GM12873 (cell line): ENCODE measurements at regions not wholly inside any gene's neighbourhood (a gene's known extent, or its start where the extent isn't known, plus 50 kb on each side); places are given as distances from the start of the nearest gene placed in this dataset.

Experiments used
- TF ChIP-seq, protein P1 (sequence below): IDR thresholded peaks from 2 replicates; pipeline ENCODE4 v1.5.1; 2012; ENCODE audit warnings: low read depth, mild to moderate bottlenecking, moderate library complexity, low read length, control low read depth; ENCODE audit not compliant: insufficient read depth; ENCODE audit errors: missing control alignments

DNA sequence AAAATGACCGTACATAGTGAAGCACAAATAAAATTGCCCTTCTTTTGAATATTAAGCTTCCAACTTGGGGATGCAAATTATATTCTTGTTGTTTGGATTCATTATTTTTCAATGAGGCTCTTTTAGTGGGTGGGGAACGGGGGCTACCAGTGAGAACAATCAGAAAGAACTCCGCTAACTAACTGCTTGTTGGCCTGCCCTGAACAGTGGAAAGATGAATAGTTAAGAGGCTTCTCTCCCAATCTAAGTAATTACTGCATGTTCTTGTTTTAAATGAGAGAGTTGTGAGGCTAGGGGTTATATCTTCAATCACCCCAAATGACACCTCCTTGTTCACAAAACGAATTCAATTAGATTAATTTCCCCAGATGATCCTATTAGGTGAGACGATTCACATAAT is 322.0 kb downstream of the FAT3 start:
- TF ChIP-seq, protein P1, sequence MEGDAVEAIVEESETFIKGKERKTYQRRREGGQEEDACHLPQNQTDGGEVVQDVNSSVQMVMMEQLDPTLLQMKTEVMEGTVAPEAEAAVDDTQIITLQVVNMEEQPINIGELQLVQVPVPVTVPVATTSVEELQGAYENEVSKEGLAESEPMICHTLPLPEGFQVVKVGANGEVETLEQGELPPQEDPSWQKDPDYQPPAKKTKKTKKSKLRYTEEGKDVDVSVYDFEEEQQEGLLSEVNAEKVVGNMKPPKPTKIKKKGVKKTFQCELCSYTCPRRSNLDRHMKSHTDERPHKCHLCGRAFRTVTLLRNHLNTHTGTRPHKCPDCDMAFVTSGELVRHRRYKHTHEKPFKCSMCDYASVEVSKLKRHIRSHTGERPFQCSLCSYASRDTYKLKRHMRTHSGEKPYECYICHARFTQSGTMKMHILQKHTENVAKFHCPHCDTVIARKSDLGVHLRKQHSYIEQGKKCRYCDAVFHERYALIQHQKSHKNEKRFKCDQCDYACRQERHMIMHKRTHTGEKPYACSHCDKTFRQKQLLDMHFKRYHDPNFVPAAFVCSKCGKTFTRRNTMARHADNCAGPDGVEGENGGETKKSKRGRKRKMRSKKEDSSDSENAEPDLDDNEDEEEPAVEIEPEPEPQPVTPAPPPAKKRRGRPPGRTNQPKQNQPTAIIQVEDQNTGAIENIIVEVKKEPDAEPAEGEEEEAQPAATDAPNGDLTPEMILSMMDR = no peak

DNA sequence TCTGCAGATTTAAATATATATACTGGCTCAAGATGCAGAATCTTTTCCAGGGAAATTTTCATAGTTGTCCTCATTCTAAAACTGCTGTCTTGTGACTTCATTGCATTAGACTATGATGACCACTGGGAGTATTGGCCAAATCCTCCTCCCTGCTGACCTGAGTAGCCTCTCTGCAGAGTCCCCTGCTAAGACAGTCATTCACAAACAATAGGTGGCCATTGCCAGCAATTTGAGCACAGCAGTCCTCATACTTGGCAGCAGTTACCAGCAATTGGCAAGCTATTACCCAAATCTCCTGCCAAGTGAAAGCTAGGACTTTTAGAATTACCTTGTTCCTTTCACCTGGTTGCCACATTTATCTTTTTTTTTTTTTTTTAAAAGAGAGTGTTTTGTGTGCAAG is 325.8 kb downstream of the FAT3 start:
- TF ChIP-seq, protein P1 = no peak

DNA sequence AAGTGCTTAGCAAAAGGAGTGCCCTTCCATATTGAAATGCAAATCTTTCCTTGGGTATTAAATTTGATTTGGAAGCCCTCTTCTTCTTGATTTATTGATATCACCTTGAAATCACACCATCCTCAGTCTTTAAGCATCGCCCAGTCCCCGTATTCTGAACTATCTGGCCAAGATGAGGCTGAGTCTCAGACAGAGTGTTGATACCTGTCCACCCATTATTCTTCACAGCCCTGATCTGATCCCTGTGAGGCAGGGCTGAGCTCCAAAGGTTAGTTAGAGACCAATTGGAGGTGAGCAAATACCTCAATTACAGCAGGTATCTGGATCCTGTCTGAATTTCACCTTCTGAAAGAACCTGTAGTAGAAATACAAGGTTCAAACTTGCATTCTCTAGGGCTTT is 326.3 kb downstream of the FAT3 start:
- TF ChIP-seq, protein P1 = no peak

DNA sequence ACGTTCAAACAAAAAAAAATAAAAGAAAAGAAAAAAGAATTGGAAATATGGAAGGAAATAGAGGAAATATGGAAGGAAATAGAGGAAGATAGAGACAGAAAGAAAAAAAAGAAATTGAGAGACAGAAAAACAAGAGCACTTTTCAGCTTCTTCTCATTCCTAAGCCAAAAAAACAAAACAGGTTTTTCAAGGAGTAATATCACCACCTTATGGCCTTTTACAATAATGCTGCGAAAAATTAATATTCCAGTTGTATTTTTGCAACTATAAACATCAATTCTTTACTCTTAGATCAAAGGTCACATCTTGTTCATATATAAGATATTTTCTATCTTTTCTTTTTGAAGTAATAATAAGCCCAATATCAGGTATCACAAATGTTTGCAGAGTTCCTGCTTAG is 328.3 kb downstream of the FAT3 start:
- TF ChIP-seq, protein P1 = no peak

DNA sequence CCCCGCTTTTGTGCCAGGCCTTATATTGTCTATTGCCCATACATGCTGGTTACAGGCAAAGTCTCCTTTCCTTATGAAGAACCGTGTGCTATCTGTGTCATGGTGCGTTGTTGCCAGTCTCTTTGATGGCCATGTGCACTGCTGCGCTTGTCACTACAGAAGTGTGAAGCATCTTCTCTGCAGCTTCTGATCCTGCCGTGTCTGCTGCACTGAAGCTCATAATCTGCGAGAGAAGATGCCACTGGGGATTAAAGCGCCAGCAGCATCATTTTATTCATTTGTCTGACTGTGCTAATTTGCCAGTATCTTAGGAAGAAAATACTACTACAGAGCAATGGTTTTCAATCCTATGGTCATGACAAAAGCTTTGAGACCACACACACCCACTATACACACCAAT is 330.1 kb downstream of the FAT3 start:
- TF ChIP-seq, protein P1 = no peak

DNA sequence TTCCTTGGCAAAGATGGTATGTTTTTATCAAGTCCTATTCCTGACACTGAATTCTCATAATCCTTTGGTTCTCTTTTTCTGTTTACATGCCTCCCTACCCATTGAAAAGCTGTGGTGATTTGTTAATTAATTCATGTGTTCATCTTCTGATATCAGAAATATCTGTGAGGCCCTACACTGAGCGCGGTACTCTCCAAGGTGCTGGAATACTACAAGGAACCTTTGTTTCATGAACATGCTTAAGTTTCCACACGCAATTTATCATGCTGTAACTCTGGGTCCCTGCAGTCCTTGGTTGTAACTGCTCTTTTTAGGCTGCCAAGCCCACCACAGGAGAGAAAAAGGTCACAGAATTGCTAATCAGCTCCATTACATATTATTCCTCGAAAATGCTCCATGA is 331.8 kb downstream of the FAT3 start:
- TF ChIP-seq, protein P1 = no peak

DNA sequence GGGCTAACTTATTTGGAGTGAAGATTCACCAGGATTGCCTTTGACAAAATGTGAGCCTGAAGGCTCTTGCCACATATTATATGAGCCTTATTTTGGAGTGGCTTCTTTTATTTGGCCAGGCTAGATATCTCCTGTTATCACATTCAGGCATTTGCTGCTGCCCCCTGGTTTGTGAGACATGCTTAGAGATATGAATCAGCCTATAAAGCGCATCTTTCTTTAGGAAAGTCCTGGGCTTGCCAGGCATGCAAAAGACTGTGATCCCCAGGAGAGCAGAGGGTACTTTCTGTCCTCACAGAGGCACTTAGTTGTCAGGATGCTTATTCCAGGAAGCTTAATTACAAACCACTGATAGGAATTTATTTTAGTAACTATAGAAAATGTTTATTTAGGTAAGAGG is 333.3 kb downstream of the FAT3 start:
- TF ChIP-seq, protein P1 = no peak
